Suprapubic skin (tissue), 3 donors: ENCODE measurements at regions not wholly inside any gene's neighbourhood (a gene's known extent, or its start where the extent isn't known, plus 50 kb on each side); places are given as distances from the start of the nearest gene placed in this dataset.

Experiments used
- EP300 ChIP-seq: sonication (generic); formaldehyde crosslinking; IDR thresholded peaks from one replicate; pipeline ENCODE4 v1.6.1; 2017; ENCODE audit warnings: antibody characterized with exemption
- POLR2A ChIP-seq, 2 donors: fragments of 450-650 bp; IDR thresholded peaks; one replicate each; pipeline ENCODE4 v1.6.1; 2017; ENCODE audit warnings: antibody characterized with exemption in 2 of 2, mild to moderate bottlenecking in 2 of 2, moderate library complexity in 2 of 2
- TF ChIP-seq, protein P1 (sequence below), 2 donors: fragments of 200-600 bp in 1 of 2; fragments of 450-650 bp in 1 of 2; sonication (generic) in 1 of 2; IDR thresholded peaks; one replicate each; pipeline ENCODE4 v1.5.1; 2016 to 2019; ENCODE audit warnings: antibody characterized with exemption in 2 of 2, mild to moderate bottlenecking in 1 of 2, moderate library complexity in 1 of 2

DNA sequence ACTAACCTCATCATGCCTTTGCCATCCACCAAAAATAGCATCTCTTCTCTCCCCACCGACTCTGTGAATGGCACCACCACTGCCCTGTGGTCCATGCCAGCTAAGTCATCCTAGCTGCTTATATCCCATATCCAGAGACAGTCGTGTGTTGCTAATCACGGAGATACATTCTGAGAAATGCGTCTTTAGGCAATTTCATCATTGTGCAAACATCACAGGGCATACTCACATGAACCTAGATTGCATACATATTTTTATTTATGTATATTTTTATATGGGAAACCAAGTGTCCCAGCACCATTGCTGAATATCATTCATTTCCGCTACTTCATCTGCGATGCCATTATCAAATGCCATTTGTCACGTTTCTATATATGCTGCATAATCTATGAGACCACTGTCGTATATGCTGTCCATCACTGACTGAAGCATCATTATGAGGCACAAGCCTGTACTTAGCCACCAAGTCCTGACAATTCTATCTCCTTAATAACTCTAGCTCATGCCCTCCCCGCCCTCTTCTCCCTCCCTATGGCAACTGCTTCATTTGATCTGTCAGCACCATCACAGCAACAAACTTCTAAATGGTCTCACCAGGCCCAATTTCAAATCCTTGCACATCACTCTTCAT is 104.2 kb downstream of the HSPH1 start:
- TF ChIP-seq, protein P1, sequence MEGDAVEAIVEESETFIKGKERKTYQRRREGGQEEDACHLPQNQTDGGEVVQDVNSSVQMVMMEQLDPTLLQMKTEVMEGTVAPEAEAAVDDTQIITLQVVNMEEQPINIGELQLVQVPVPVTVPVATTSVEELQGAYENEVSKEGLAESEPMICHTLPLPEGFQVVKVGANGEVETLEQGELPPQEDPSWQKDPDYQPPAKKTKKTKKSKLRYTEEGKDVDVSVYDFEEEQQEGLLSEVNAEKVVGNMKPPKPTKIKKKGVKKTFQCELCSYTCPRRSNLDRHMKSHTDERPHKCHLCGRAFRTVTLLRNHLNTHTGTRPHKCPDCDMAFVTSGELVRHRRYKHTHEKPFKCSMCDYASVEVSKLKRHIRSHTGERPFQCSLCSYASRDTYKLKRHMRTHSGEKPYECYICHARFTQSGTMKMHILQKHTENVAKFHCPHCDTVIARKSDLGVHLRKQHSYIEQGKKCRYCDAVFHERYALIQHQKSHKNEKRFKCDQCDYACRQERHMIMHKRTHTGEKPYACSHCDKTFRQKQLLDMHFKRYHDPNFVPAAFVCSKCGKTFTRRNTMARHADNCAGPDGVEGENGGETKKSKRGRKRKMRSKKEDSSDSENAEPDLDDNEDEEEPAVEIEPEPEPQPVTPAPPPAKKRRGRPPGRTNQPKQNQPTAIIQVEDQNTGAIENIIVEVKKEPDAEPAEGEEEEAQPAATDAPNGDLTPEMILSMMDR (IDR thresholded peaks at IDR 0.05) = no peak
- TF ChIP-seq EP300 (no peak), POLR2A (IDR thresholded peaks at IDR 0.05) (no peak)
